Lung (tissue), 11 donors: ENCODE measurements at regions not wholly inside any gene's neighbourhood (a gene's known extent, or its start where the extent isn't known, plus 50 kb on each side); places are given as distances from the start of the nearest gene placed in this dataset.
"Not testable (repeated sequence)": the region's sequence is repeated elsewhere in the genome, so short reads cannot be mapped to it uniquely, and the experiment has no call there.

Experiments
- ATAC-seq: fragments of 200-7000 bp; cut with Tn5 transposase; one replicate; pipeline ENCODE4 v1.9.1; 2020; ENCODE audit warnings: moderate number of reproducible peaks; ENCODE audit not compliant: insufficient read depth, low FRiP score
- DNase-seq, 3 donors: peaks; one replicate each; pipeline ENCODE4 v3.0.0-alpha.2; 2013 to 2017
- H3K27ac ChIP-seq, 2 donors: one replicate each; pipeline ENCODE4 v1.5.1; 2013; ENCODE audit warnings: mild to moderate bottlenecking in 2 of 2, moderate library complexity in 2 of 2, control low read depth in 1 of 2, inconsistent platforms in 1 of 2, low read depth in 1 of 2, low read length in 1 of 2
- H3K27me3 ChIP-seq, 3 donors: one replicate each; pipeline ENCODE4 v1.5.1; 2013; ENCODE audit warnings: low read length in 2 of 3; ENCODE audit not compliant: control insufficient read depth in 3 of 3, insufficient read depth in 3 of 3
- H3K36me3 ChIP-seq, 4 donors: one replicate each; pipeline ENCODE4 v1.5.1; 2013; ENCODE audit warnings: low read length in 4 of 4, mild to moderate bottlenecking in 1 of 4, moderate library complexity in 1 of 4; ENCODE audit not compliant: control insufficient read depth in 4 of 4, insufficient read depth in 4 of 4
- H3K4me1 ChIP-seq, 5 donors: one replicate each; pipeline ENCODE4 v1.5.1; 2013; ENCODE audit warnings: low read length in 5 of 5, mild to moderate bottlenecking in 2 of 5, moderate library complexity in 1 of 5; ENCODE audit not compliant: control insufficient read depth in 5 of 5, insufficient read depth in 5 of 5
- H3K4me3 ChIP-seq: one replicate; pipeline ENCODE4 v1.5.1; 2013; ENCODE audit warnings: mild to moderate bottlenecking, control low read depth, moderate library complexity
- H3K9ac ChIP-seq, 2 donors: one replicate each; pipeline ENCODE4 v1.5.1; 2013; ENCODE audit warnings: low read length in 2 of 2, control low read depth in 1 of 2; ENCODE audit not compliant: insufficient read depth in 1 of 2
- H3K9me3 ChIP-seq, 4 donors: one replicate each; pipeline ENCODE4 v1.5.1; 2013; ENCODE audit warnings: low read length in 3 of 4, mild to moderate bottlenecking in 1 of 4, moderate library complexity in 1 of 4; ENCODE audit not compliant: control insufficient read depth in 4 of 4, insufficient read depth in 3 of 4
- WGBS, 2 donors: extraction: QIAGEN DNeasy Blood & Tissue Kit; methylation state at CpG; one replicate each; pipeline ENCODE4 v1.1.7; 2013; 5-methylcytosine and 5-hydroxymethylcytosine counted together
- TF ChIP-seq, protein P1 (sequence below): IDR thresholded peaks from 2 replicates; pipeline ENCODE4 v1.5.1; 2012; ENCODE audit warnings: mild to moderate bottlenecking; ENCODE audit errors: control extremely low read depth, extremely low read depth
- donor health status: control.
- donor health status: control.
- donor health status: Bipolar disorder and iron deficiency.
- donor health status: healthy.
- donor health status: DM: yes; HTN: yes; CAD: no.

DNA sequence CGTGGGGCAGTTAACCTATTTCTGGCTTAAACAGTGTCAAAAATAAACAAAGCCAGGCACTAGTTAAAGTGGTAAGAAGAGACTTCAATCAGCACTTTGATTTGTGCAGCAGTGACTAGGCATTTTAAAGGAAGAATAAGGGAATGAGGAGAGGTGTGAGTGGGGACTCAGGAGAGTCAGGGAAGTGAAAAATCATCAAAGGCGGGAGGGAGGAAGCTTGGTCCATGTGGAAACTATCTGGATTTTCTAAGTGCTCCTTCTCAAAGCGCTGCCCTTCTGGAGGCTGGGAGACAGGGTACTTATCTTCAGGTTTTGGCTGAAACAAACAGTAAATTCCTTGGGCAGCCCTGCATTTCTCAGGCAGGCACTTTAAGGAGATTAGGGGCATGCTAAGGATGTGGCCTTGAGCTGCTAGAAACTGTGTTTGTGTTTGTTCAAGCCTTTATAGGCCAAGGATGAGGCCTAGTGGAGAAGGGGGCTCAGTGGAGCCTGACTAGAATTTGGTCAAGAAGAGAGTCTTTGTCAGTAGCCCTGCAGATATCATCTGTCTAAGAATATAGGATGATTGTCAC is 486.5 kb downstream of the SIPA1L2 start:
- Histone ChIP-seq H3K4me3 (no peak overlapping the region), H3K9me3 (no peaks in the 10 kb centered on the region), H3K9ac (no peak overlapping the region), H3K36me3 (no peaks in the 10 kb centered on the region), H3K27ac (no peak overlapping the region), H3K4me1 (peaks cover 0 to 8% (median 2%) of the 10 kb centered on the region in 5 donors), H3K27me3 (no peaks in the 10 kb centered on the region)
- TF ChIP-seq, protein P1, sequence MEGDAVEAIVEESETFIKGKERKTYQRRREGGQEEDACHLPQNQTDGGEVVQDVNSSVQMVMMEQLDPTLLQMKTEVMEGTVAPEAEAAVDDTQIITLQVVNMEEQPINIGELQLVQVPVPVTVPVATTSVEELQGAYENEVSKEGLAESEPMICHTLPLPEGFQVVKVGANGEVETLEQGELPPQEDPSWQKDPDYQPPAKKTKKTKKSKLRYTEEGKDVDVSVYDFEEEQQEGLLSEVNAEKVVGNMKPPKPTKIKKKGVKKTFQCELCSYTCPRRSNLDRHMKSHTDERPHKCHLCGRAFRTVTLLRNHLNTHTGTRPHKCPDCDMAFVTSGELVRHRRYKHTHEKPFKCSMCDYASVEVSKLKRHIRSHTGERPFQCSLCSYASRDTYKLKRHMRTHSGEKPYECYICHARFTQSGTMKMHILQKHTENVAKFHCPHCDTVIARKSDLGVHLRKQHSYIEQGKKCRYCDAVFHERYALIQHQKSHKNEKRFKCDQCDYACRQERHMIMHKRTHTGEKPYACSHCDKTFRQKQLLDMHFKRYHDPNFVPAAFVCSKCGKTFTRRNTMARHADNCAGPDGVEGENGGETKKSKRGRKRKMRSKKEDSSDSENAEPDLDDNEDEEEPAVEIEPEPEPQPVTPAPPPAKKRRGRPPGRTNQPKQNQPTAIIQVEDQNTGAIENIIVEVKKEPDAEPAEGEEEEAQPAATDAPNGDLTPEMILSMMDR, result no peak
- peak; percentile 19 to 42 (median 31) for DNase-seq
- 80 to 82% methylated on average over 3 of the region's 3 CpGs for WGBS, 2 donors
- no peak for ATAC-seq

DNA sequence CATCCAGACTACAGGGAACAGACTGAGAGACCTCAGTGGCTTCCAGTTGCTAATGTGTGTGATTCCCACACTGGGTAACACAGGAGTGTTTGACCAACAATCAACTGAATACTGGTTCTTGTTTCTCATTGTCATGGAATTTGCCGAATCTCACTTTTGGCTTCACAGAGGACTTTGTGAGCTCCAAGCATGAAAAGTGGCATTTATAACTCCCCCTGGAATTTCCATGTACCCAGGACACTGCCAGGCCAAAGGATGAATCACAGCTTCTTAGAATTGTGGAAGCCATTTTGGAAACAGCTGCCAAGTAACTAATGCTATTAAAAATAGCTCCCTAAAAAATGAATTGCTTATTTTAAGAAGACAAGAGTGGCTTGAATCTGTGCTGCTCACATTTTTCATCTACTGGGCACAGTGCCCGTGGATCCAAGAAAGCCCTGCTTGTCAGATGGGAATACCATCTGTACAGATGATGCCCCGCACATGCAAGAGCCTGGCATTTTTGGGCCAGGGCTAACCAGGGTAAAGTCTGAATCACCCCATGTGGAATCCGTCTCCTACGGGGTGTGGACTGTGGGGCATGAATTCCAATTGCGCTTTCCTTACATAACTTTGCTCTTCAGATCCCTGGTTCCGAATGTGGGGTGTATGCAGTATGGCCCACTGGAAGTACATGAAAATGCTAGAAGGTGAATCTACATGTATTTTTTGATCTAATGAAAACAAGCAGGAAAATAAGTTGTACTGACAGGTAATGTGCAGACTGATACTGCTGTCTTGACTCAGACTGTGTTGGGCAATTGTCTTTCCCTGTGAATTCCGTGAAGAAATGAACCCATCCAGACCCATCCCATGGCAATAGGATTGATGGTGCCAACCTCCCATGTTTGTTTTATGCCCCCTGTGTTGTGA is 487.3 kb downstream of the SIPA1L2 start:
- ATAC-seq (peak; percentile 64), DNase-seq (no peak)
- TF ChIP-seq, protein P1, result no peak
- H3K27me3 ChIP-seq, result no peaks in the 10 kb centered on the region
- peak overlapping the region in 1 of 2 donors; percentile 5 for H3K27ac ChIP-seq
- no peak overlapping the region for H3K4me3 ChIP-seq
- no peaks in the 10 kb centered on the region for H3K9me3 ChIP-seq
- 62 to 71% methylated on average over 8 of the region's 8 CpGs for WGBS, 2 donors
- no peaks in the 10 kb centered on the region for H3K36me3 ChIP-seq
- peaks cover 0 to 8% (median 2%) of the 10 kb centered on the region in 5 donors for H3K4me1 ChIP-seq
- no peak overlapping the region for H3K9ac ChIP-seq

DNA sequence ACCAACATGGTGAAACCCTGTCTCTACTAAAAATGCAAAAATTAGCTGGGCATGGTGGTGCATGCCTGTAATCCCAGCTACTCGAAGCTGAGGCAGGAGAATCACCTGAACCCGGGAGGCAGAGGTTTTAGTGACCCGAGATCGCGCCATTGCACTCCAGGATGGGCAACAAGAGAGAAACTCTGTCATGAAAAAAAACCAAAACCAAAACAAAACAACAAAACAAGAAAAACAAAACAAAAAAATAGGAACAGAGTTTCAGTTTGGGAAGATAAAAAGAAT is 488.8 kb downstream of the SIPA1L2 start:
- not testable (repeated sequence) for ATAC-seq, H3K27ac ChIP-seq, H3K9ac ChIP-seq, H3K9me3 ChIP-seq, H3K27me3 ChIP-seq, H3K36me3 ChIP-seq, DNase-seq, H3K4me3 ChIP-seq, H3K4me1 ChIP-seq
- 80 to 89% methylated on average over 5 of the region's 5 CpGs for WGBS, 2 donors

DNA sequence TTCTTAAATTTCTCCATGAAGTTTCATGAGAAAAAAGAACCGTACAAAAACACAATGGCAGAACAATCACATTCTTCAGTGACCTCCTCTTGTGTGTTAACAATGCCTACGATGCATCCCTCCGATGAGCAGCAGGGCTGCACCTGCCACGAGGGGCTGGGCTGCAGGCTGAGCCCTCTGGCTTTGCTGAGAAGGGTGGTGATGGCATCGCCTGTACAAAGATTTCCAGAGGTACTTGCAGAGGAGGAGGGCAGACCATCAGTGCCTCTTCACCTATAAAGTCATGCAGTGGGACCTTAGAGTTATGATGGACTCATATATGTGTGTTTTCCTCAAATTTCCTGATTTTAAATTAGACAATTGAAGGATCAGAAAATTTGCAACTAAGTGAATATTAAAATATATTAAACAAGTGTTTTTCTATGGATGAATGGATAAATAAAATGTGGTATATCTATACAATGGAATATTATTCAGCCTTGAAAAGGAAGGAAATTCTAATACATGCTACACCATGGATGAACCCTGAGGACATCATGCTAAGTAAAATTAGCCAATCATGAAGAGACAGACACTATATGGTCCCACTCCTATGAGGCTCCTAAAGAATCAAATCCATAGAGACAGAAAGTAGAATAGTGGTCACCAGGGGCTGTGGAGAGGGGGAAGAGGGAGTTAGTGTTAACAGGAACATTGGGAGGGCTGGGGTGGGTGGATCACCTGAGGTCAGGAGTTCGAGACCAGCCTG is 489.3 kb downstream of the SIPA1L2 start:
- no peaks in the 10 kb centered on the region for H3K36me3 ChIP-seq
- H3K27ac ChIP-seq, result no peak overlapping the region
- H3K9ac ChIP-seq, result no peak overlapping the region
- ATAC-seq (no peak), DNase-seq (no peak)
- H3K27me3 ChIP-seq, result peaks cover 0 to 3% (median 0%) of the 10 kb centered on the region in 3 donors
- peaks cover 0 to 8% (median 2%) of the 10 kb centered on the region in 5 donors for H3K4me1 ChIP-seq
- H3K9me3 ChIP-seq, result peaks cover 0 to 5% (median 0%) of the 10 kb centered on the region in 4 donors
- H3K4me3 ChIP-seq, result no peak overlapping the region
- TF ChIP-seq, protein P1, result no peak
- WGBS, 2 donors, result 73 to 86% methylated on average over 6 of the region's 6 CpGs
